Large intestine (tissue), 3 donors: ENCODE measurements at regions not wholly inside any gene's neighbourhood (a gene's known extent, or its start where the extent isn't known, plus 50 kb on each side); places are given as distances from the start of the nearest gene placed in this dataset.

Experiments
- DNase-seq, 2 donors: peaks; one replicate each; pipeline versions ENCODE4 v3.0.0 to v3.0.0-alpha.2; 2013
- H3K27ac ChIP-seq: one replicate; pipeline ENCODE4 v1.5.1; 2013; ENCODE audit warnings: low read length
- H3K27me3 ChIP-seq: 2 replicates; pipeline ENCODE4 v1.6.1; 2013; ENCODE audit warnings: low read length; ENCODE audit not compliant: control insufficient read depth, insufficient read depth
- H3K36me3 ChIP-seq: 2 replicates; pipeline ENCODE4 v1.6.1; 2013; ENCODE audit warnings: low read length; ENCODE audit not compliant: control insufficient read depth, insufficient read depth
- H3K4me1 ChIP-seq: one replicate; pipeline ENCODE4 v1.6.1; 2013; ENCODE audit warnings: low read length; ENCODE audit not compliant: control insufficient read depth, insufficient read depth
- H3K4me3 ChIP-seq: one replicate; pipeline ENCODE4 v1.5.1; 2013; ENCODE audit warnings: low read length
- H3K9me3 ChIP-seq: one replicate; pipeline ENCODE4 v1.6.1; 2013; ENCODE audit warnings: mild to moderate bottlenecking, low read depth, low read length, moderate library complexity; ENCODE audit not compliant: control insufficient read depth
- WGBS: methylation state at CpG from one replicate; pipeline ENCODE4 v1.1.5; 2013; ENCODE audit warnings: low lambda C conversion rate; ENCODE audit not compliant: insufficient coverage; 5-methylcytosine and 5-hydroxymethylcytosine counted together

DNA sequence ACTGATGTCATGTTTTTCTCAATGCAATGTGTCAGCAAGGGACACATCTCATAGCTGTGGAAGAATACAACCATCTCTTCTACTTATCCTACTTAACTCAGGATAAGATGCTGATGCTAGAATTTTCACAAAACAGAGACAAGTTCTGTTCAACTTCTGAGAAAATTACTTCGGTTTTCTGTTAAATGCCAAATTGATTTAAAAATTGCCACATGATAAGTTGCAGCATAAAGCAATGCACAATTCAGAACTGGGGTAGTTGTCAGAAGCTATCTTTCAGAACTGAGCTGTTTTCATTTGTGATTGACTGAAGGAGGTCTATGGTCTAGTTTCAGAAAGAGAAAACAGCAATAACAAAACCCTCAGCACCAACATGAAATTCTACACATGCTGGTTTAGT, 954.8 kb upstream of the C9orf72 start:
- H3K27ac ChIP-seq = no peak overlapping the region
- no peak overlapping the region for H3K4me3 ChIP-seq
- no peaks in the 10 kb centered on the region for H3K4me1 ChIP-seq
- H3K9me3 ChIP-seq = no peaks in the 10 kb centered on the region
- WGBS = 100% methylated on average over 1 of the region's 1 CpG
- no peak for DNase-seq
- H3K36me3 ChIP-seq = no peaks in the 10 kb centered on the region
- H3K27me3 ChIP-seq = no peaks in the 10 kb centered on the region

DNA sequence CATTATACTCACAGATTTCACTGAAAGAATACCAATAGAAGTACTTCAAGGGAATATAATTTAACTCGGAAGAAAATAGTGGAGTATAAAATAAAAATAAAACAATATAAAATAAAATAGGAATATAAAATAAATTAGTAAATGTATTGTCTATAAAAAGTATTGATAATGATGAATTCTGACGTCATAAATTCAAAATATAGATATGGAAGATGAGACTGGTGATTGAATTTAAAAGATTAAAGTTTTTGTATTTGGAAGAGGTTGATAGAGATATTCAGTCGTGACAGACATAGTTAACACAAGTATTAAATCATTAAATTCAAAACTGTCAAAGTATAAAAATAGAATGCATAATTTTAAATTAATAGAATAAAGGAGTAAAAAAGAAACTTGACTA, 964.9 kb upstream of the C9orf72 start:
- Histone ChIP-seq H3K4me3 (no peak overlapping the region), H3K9me3 (no peaks in the 10 kb centered on the region), H3K27me3 (no peaks in the 10 kb centered on the region), H3K4me1 (no peaks in the 10 kb centered on the region), H3K36me3 (no peaks in the 10 kb centered on the region), H3K27ac (no peak overlapping the region)
- DNase-seq = no peak
- 88% methylated on average over 3 of the region's 3 CpGs for WGBS

DNA sequence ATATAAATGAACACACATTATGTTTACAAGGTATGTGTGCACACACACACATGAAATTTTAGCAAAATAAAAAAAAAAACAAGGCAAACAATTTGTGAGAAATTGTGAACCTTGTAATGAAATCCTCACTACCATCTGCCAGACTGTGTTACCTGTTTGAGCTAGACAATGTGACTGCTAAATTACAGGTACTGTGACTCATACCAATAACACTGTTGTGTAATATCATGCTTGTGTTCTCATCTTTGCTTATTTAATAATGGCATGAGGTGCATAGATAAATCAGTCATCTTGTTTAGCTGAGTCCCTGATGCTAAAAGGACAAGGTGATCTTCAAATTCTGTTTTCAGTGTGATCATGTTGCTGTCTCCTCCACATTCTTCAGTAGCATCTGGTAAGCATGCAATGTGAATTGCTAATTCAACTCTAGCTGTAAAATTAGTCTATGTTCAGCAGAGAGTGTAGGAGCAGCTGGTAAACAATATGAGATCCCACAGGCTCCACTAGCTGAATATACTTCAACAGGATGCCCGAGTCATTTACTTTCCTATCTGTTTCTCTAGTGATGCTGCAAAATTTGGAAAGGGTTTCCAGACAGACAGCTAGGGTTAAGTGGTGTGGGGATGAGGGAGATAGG, 966.3 kb upstream of the C9orf72 start:
- Histone ChIP-seq H3K27me3 (no peaks in the 10 kb centered on the region), H3K36me3 (no peaks in the 10 kb centered on the region), H3K9me3 (no peaks in the 10 kb centered on the region), H3K4me1 (no peaks in the 10 kb centered on the region), H3K4me3 (no peak overlapping the region), H3K27ac (no peak overlapping the region)
- no peak for DNase-seq
- WGBS = no CpG with 5 or more reads among the region's 1 CpG

DNA sequence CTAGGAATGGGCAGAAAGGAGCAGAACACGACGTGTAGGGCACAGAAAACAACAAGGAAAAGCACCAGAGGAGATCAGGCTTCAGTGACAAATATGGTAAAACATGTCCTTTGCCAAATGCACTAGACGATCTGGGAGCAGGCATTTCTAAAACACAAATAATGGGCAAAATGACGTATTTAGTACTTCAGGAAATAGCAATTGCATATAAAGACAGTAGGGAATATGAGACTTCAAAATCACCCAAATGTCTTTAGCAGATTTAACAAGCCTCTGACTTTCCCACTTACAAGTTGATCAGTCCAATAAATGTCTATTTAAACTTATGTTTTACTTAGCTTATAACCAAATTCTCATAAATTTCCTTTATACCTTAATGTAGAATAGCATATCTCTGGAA, 969.6 kb upstream of the C9orf72 start:
- Histone ChIP-seq H3K27me3 (no peaks in the 10 kb centered on the region), H3K27ac (no peak overlapping the region), H3K36me3 (no peaks in the 10 kb centered on the region), H3K4me3 (no peak overlapping the region), H3K4me1 (no peaks in the 10 kb centered on the region), H3K9me3 (no peaks in the 10 kb centered on the region)
- no peak for DNase-seq
- 85% methylated on average over 2 of the region's 4 CpGs for WGBS

DNA sequence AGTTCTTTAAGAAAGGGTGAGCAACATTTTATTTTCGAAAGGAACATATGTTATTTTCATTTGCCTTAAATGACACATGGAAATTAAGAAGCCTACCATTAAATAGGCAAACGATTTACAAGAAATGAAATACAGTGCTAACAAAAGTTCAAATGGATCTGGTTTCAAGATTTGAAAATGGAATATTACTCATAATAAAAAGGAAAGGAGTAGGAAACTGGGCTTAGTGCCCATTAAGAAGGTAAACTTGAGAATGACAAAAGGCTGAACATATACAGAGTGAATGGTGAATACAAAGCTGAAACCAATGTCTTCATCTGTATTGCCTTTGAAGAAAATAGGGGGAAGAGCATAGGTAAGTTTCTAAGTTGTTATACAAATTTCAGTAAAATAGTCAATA, 974.2 kb upstream of the C9orf72 start:
- Histone ChIP-seq H3K9me3 (no peaks in the 10 kb centered on the region), H3K27me3 (no peaks in the 10 kb centered on the region), H3K36me3 (no peaks in the 10 kb centered on the region), H3K4me1 (no peaks in the 10 kb centered on the region), H3K4me3 (no peak overlapping the region), H3K27ac (no peak overlapping the region)
- WGBS = 83% methylated on average over 2 of the region's 2 CpGs
- DNase-seq = no peak

DNA sequence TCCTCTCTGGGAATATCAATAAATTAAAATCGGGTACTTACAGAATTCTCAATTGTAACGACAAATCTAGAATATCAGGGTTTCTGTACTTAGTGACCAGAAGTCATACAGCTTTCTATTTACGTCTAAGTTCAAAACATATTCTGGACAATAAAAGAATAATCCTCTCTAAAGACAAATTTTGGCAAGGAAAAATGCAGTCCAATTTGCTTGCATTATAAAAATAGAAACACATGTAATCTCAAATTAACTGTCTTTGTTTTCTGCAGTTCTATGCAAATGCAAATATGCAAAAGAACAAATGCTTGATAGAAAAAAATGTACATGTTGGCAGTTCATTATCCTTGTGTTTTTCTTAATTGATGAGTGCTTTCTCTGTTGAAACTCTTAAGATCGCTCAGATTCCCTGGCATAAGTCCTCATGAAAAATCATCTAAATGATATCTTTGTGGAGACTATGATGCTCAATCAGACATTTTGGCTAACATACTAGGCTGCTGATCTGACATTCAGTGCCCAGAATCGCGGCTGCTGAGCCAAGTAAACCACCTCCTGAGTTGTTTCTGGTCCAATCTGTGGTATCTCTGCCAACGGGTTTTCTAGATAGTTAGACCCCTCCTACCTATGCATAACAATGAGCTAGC, 990.1 kb upstream of the C9orf72 start:
- Histone ChIP-seq H3K9me3 (no peaks in the 10 kb centered on the region), H3K4me1 (no peaks in the 10 kb centered on the region), H3K36me3 (no peaks in the 10 kb centered on the region), H3K4me3 (no peak overlapping the region), H3K27me3 (no peaks in the 10 kb centered on the region), H3K27ac (no peak overlapping the region)
- WGBS = 100% methylated on average over 1 of the region's 7 CpGs
- no peak for DNase-seq

DNA sequence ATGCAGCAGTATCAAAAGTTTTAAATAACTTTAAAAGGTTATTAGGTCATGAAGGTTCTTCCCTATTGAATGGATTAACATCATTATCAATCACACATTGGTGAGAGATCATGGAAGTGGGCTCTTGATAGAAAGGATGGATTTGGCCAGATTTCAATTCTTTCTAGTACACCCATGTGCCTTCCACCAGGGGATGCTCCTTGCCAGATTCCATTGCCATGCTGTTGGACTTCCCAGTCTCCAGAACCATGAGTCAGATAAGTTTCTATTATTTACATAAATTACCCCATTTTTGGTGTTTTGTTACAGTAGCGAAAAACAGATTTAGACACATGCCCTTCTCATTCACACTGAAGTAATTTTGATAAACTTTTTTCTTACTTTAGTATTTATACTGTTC, 1010.6 kb upstream of the C9orf72 start:
- Histone ChIP-seq H3K27me3 (no peaks in the 10 kb centered on the region), H3K27ac (no peak overlapping the region), H3K4me3 (no peak overlapping the region), H3K4me1 (no peaks in the 10 kb centered on the region), H3K9me3 (no peaks in the 10 kb centered on the region), H3K36me3 (no peaks in the 10 kb centered on the region)
- 100% methylated on average over 1 of the region's 1 CpG for WGBS
- no peak for DNase-seq

DNA sequence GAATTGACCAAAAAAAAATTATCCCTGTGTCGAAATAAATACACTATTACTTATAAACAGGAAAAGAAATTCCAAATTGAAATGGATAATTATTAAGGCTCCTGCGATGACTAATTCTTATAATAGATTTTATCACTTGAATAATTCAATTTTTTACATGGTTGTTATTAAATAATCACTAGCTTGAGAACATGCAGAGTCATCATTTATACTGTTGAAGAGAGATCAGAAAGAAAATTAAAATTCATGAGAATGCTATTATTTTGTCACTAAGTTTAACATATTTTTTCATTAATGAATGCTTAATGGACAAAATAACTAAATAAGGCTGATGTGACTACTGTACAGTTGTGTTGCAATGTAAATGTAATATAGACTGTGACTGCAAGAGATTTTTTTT, 1011.3 kb upstream of the C9orf72 start:
- 91% methylated on average over 1 of the region's 2 CpGs for WGBS
- Histone ChIP-seq H3K9me3 (no peaks in the 10 kb centered on the region), H3K4me3 (no peak overlapping the region), H3K4me1 (no peaks in the 10 kb centered on the region), H3K27ac (no peak overlapping the region), H3K36me3 (no peaks in the 10 kb centered on the region), H3K27me3 (no peaks in the 10 kb centered on the region)
- no peak for DNase-seq

DNA sequence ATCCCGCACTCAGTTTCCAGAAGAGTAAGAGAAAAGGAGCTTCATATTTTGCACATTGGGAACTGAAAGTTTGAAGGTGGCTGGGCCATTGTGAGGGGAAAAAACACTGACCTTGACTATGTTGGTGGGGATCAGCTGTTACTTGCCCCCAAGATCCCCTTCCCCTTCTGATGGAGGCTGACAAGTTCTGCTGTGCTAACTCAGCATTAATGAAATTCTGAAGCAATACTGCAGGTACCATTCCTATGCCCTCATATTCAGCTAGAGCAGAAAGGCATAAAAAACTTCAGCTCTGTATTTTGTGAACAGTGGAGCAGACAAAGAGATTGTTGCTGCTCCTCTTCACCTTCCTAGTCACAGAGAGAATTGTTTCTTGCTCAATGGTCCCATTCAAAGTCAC, 1013.8 kb upstream of the C9orf72 start:
- no peaks in the 10 kb centered on the region for H3K4me1 ChIP-seq
- no peak overlapping the region for H3K4me3 ChIP-seq
- no peak for DNase-seq
- no peaks in the 10 kb centered on the region for H3K9me3 ChIP-seq
- H3K27me3 ChIP-seq = no peaks in the 10 kb centered on the region
- H3K36me3 ChIP-seq = no peaks in the 10 kb centered on the region
- no CpG with 5 or more reads among the region's 1 CpG for WGBS
- no peak overlapping the region for H3K27ac ChIP-seq

DNA sequence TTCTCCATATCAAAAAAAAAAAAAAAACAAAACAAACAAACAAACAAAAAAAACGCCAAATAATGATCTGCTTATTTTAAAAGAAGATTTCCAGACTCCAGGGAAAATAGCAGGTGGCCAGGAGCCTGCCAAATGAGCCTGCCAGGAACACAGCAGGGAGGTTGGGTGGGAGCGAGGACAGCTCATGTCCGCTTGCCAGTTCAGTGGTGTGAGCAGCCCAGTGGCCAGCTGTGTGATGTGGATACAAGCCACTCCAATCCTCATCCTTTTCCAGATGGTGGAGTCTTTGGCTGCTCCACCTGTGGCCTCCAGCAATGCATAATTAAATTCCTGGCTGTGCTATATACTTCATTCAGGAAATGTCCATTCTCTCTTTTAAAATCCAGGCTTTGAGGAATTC, 1025.1 kb upstream of the C9orf72 start:
- no peak overlapping the region for H3K27ac ChIP-seq
- WGBS = no CpG with 5 or more reads among the region's 3 CpGs
- no peak for DNase-seq
- no peak overlapping the region for H3K4me3 ChIP-seq
- no peaks in the 10 kb centered on the region for H3K9me3 ChIP-seq
- H3K4me1 ChIP-seq = no peaks in the 10 kb centered on the region
- no peaks in the 10 kb centered on the region for H3K27me3 ChIP-seq
- H3K36me3 ChIP-seq = no peaks in the 10 kb centered on the region

DNA sequence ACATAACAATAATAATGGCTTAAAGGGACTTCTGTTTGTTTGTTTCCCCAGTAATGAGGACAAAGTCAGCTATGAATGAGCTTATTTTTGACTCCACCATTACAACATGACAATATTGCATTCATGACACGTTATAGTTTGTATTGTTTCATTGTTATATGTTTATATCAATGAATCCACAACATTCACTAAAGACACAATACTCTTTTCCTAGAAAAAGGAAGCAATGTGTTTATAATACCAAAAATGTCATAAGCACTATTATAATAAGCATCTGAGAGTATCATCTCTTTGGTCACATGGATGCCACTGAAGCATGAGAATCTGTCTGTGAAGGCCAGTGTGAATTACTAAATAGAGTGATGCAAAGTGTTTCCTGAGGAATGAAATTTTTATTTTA, 1026.9 kb upstream of the C9orf72 start:
- Histone ChIP-seq H3K36me3 (no peaks in the 10 kb centered on the region), H3K9me3 (no peaks in the 10 kb centered on the region)
- 86% methylated on average over 1 of the region's 1 CpG for WGBS

More for the DNA sequence above, 1026.9 kb upstream of the C9orf72 start:
- no peak overlapping the region for H3K27ac ChIP-seq
- no peaks in the 10 kb centered on the region for H3K4me1 ChIP-seq
- DNase-seq = no peak
- no peak overlapping the region for H3K4me3 ChIP-seq
- no peaks in the 10 kb centered on the region for H3K27me3 ChIP-seq
